GM12878 (cell line): ENCODE measurements at regions not wholly inside any gene's neighbourhood (a gene's known extent, or its start where the extent isn't known, plus 50 kb on each side); places are given as distances from the start of the nearest gene placed in this dataset.

Experiments
- ATAC-seq: fragments of 200-7000 bp; cut with Tn5 transposase; 3 replicates; pipeline ENCODE4 v1.9.1; 2020; ENCODE audit warnings: mild to moderate bottlenecking, moderate library complexity
- BruUV-seq: library from RNA; stranded (reverse); fragments of 400-500 nt; replicated peaks from 2 replicates; lab custom pipeline; 2021; lab: Mats Ljungman, UMichigan
- CTCF ChIA-PET: fragments of 300-600 bp; sonication (Branson Sonifier 250); formaldehyde crosslinking; extraction: SDS; loops from one replicate; lab custom pipeline; 2021; ENCODE audit warnings: inconsistent platforms; lab: Yijun Ruan, JAX
- POLR2A ChIA-PET: fragments of 350-600 bp; formaldehyde crosslinking; extraction: SDS; loops from one replicate; lab custom pipeline; 2021; ENCODE audit warnings: inconsistent platforms; lab: Charles Lee
- RAD21 ChIA-PET: fragments of 300-600 bp; sonication (Branson Sonifier 250); formaldehyde crosslinking; loops from one replicate; lab custom pipeline; 2023; ENCODE audit warnings: antibody characterized with exemption; ENCODE audit not compliant: unreplicated experiment; lab: Charles Lee
- SMC1A ChIA-PET: fragments of 300-600 bp; sonication (Branson Sonifier 250); formaldehyde crosslinking; loops from one replicate; lab custom pipeline; 2023; ENCODE audit not compliant: unreplicated experiment, uncharacterized antibody; lab: Charles Lee
- DNase-seq: peaks from one replicate; pipeline ENCODE4 v3.0.0-alpha.2; 2011; ENCODE audit warnings: low read depth, low spot score
- FAIRE-seq: peaks from 3 replicates; lab custom pipeline; 2011; peaks lifted over from hg19 to GRCh38; lab: Jason Lieb, UNC
- H2AFZ ChIP-seq: 2 replicates; pipeline ENCODE4 v1.6.0; 2011; ENCODE audit warnings: low read depth, low read length, control low read depth; ENCODE audit not compliant: control insufficient read depth
- H3K27ac ChIP-seq: 2 replicates; pipeline ENCODE4 v1.5.1; 2011; ENCODE audit warnings: control low read depth; ENCODE audit not compliant: control insufficient read depth, insufficient read depth
- H3K27me3 ChIP-seq, 2 experiments: replicated peaks in 1 of 2; 2 replicates each; pipeline versions ENCODE4 v1.6.0 to v1.6.1; 2011; ENCODE audit warnings: low read length in 1 of 2; ENCODE audit not compliant: control insufficient read depth in 2 of 2, insufficient read depth in 2 of 2
- H3K36me3 ChIP-seq, 2 experiments: 2 replicates each; pipeline ENCODE4 v1.5.1; 2011; ENCODE audit warnings: low read length in 1 of 2; ENCODE audit not compliant: control insufficient read depth in 2 of 2, insufficient read depth in 2 of 2
- H3K4me1 ChIP-seq: 2 replicates; pipeline ENCODE4 v1.6.1; 2011; ENCODE audit warnings: mild to moderate bottlenecking, low read length, moderate library complexity, mixed read lengths; ENCODE audit not compliant: control insufficient read depth, insufficient read depth
- H3K4me2 ChIP-seq: 2 replicates; pipeline ENCODE4 v1.6.0; 2011; ENCODE audit warnings: control low read depth; ENCODE audit not compliant: control insufficient read depth, insufficient read depth
- H3K4me3 ChIP-seq: fragments of 200-600 bp; sonication (generic); 2 replicates; pipeline ENCODE4 v1.5.1; 2016
- H3K79me2 ChIP-seq: 2 replicates; pipeline ENCODE4 v1.6.0; 2011; ENCODE audit warnings: low read length; ENCODE audit not compliant: control insufficient read depth, insufficient read depth
- H3K9ac ChIP-seq: 2 replicates; pipeline ENCODE4 v1.8.0; 2011; ENCODE audit warnings: low read length, control low read depth, mixed read lengths; ENCODE audit not compliant: control insufficient read depth, insufficient read depth
- H3K9me3 ChIP-seq: replicated peaks from 3 replicates; pipeline ENCODE4 v1.5.1; 2011; ENCODE audit warnings: mild to moderate bottlenecking, low read length; ENCODE audit not compliant: control insufficient read depth, insufficient read depth
- H4K20me1 ChIP-seq: 2 replicates; pipeline ENCODE4 v1.6.0; 2011; ENCODE audit not compliant: control insufficient read depth, insufficient read depth
- CBFB ChIP-seq: IDR thresholded peaks from 2 replicates; pipeline ENCODE4 v1.6.1; 2016; ENCODE audit warnings: antibody characterized with exemption, low read depth
- CHD4 ChIP-seq: fragments of 200-600 bp; sonication (generic); IDR thresholded peaks from 2 replicates; pipeline ENCODE4 v1.6.1; 2016; ENCODE audit warnings: mild to moderate bottlenecking
- E2F8 ChIP-seq: fragments of 450-650 bp; IDR thresholded peaks from 2 replicates; pipeline ENCODE4 v1.6.1; 2018; ENCODE audit warnings: mild to moderate bottlenecking, low read depth, moderate library complexity; ENCODE audit not compliant: partially characterized antibody
- SMAD1 ChIP-seq: fragments of 450-650 bp; IDR thresholded peaks from 2 replicates; pipeline ENCODE4 v1.6.1; 2018; ENCODE audit warnings: mild to moderate bottlenecking, low read depth; ENCODE audit not compliant: partially characterized antibody
- SP1 ChIP-seq: IDR thresholded peaks from one replicate; pipeline ENCODE4 v1.6.1; 2011; ENCODE audit warnings: low read depth, low read length
- SREBF1 ChIP-seq: IDR thresholded peaks from 2 replicates; pipeline ENCODE4 v1.6.1; 2012; ENCODE audit warnings: mild to moderate bottlenecking, low read length
- TARDBP ChIP-seq: IDR thresholded peaks from 2 replicates; pipeline ENCODE4 v1.6.1; 2016; ENCODE audit warnings: borderline replicate concordance
- TCF3 ChIP-seq: IDR thresholded peaks from 2 replicates; pipeline ENCODE4 v1.6.1; 2012; ENCODE audit warnings: low read depth, mild to moderate bottlenecking, low read length, borderline replicate concordance; ENCODE audit not compliant: insufficient read depth
- YY1 ChIP-seq: IDR thresholded peaks from 2 replicates; pipeline ENCODE4 v1.6.1; 2011; ENCODE audit warnings: low read depth, mild to moderate bottlenecking, low read length
- ZNF207 ChIP-seq: fragments of 450-650 bp; IDR thresholded peaks from 2 replicates; pipeline ENCODE4 v1.6.1; 2014; ENCODE audit warnings: antibody characterized with exemption, mild to moderate bottlenecking, borderline replicate concordance
- WGBS: methylation state at CpG from one replicate; pipeline ENCODE4 v1.1.6; 2016; ENCODE audit warnings: low lambda C conversion rate; ENCODE audit not compliant: insufficient replicate concordance, insufficient coverage; ENCODE audit errors: missing lambda C conversion rate; 5-methylcytosine and 5-hydroxymethylcytosine counted together
- in situ Hi-C: fragments of 300-500 bp; cut with MboI; formaldehyde crosslinking; loops from 9 replicates; pipeline ENCODE4 v1.14.3; 2018; ENCODE audit warnings: mixed read lengths
- intact Hi-C: fragments of 100-400 bp; cut with micrococcal nuclease; formaldehyde crosslinking; loops from one replicate; pipeline ENCODE4 v1.14.2; 2022; ENCODE audit not compliant: unreplicated experiment
- TF ChIP-seq, protein P1 (sequence below): IDR thresholded peaks from 2 replicates; pipeline ENCODE4 v1.6.1; 2012; ENCODE audit warnings: low read depth, low read length, improper control_type of control experiment

DNA sequence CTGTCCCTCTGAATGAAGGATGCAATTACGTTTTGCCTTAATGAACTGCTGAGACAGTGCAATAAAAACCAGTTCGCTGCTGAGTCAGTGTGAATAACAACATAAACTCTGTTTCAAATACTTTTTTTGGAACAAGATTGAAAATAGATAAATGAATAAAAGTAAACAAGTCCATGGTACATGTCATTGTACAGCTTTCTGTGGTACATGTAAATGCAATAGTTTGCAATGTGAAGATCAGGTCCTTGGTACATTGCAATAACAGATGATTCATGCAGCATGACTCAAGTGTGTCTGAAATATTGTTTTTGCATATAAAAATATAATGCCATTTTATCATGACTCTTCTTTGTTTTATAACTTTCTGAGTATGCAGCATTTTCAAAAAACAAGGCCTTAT lies 193.4 kb upstream of the PACRGL start:
- ChIA-PET CTCF (no interaction called here), RAD21 (no interaction called here), POLR2A (no interaction called here), SMC1A (no interaction called here)
- TF ChIP-seq TARDBP, result no peak
- TF ChIP-seq YY1, result no peak
- no peak for TF ChIP-seq CHD4
- H3K27me3 ChIP-seq, result no peaks in the 10 kb centered on the region
- no peaks in the 10 kb centered on the region for H3K79me2 ChIP-seq
- no peak overlapping the region for H2AFZ ChIP-seq
- no peaks in the 10 kb centered on the region for H3K9me3 ChIP-seq
- 0% methylated on average over 2 of the region's 2 CpGs for WGBS
- intact Hi-C loops (no loop called here), in situ Hi-C loops (no loop called here)
- FAIRE-seq, result no peak
- H4K20me1 ChIP-seq, result no peaks in the 10 kb centered on the region
- no peak overlapping the region for H3K4me2 ChIP-seq
- DNase-seq, result no peak
- no TSS peak for BruUV-seq
- H3K4me3 ChIP-seq, result no peak overlapping the region
- ATAC-seq, result no peak
- no peak overlapping the region for H3K9ac ChIP-seq
- no peaks in the 10 kb centered on the region for H3K36me3 ChIP-seq
- H3K27ac ChIP-seq, result no peak overlapping the region
- H3K4me1 ChIP-seq, result no peaks in the 10 kb centered on the region

- FAIRE-seq, result no peak
- ChIA-PET RAD21 (no interaction called here), POLR2A (no interaction called here), SMC1A (no interaction called here)
- H4K20me1 ChIP-seq, result no peaks in the 10 kb centered on the region
- H3K4me3 ChIP-seq, result no peak overlapping the region
- H3K4me1 ChIP-seq, result no peaks in the 10 kb centered on the region
- H2AFZ ChIP-seq, result no peak overlapping the region
- H3K27ac ChIP-seq, result no peak overlapping the region
- H3K9me3 ChIP-seq, result no peaks in the 10 kb centered on the region
- ATAC-seq, result no peak
- no peaks in the 10 kb centered on the region for H3K27me3 ChIP-seq
- TF ChIP-seq TCF3, result no peak
- no peak for TF ChIP-seq TARDBP
- TF ChIP-seq SP1, result no peak
- no peak for TF ChIP-seq CBFB
- TF ChIP-seq SREBF1, result no peak
- TF ChIP-seq SMAD1, result no peak
- TF ChIP-seq E2F8, result no peak
- TF ChIP-seq, protein P1, sequence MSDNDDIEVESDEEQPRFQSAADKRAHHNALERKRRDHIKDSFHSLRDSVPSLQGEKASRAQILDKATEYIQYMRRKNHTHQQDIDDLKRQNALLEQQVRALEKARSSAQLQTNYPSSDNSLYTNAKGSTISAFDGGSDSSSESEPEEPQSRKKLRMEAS, result no peak
- no peak for TF ChIP-seq ZNF207
- TF ChIP-seq, all 136 proteins: peak for 0
- WGBS, result 43% methylated on average over 2 of the region's 2 CpGs
- CTCF ChIA-PET, result no interaction called here
- intact Hi-C loops (no loop called here), in situ Hi-C loops (no loop called here)
- no TSS peak for BruUV-seq
- DNase-seq, result no peak
- H3K36me3 ChIP-seq, result no peaks in the 10 kb centered on the region
- no peak overlapping the region for H3K4me2 ChIP-seq
- H3K9ac ChIP-seq, result no peak overlapping the region
- no peaks in the 10 kb centered on the region for H3K79me2 ChIP-seq
Observed at GRCh38 chr4:20509315-20509714, 190.9 kb upstream of the PACRGL start.
